Posterior cingulate gyrus (tissue), 11 donors: ENCODE measurements at regions not wholly inside any gene's neighbourhood (a gene's known extent, or its start where the extent isn't known, plus 50 kb on each side); places are given as distances from the start of the nearest gene placed in this dataset.
A peak's percentile ranks its signal among the peaks of the same experiment; 100 is the strongest.
"Not testable (repeated sequence)": the region's sequence is repeated elsewhere in the genome, so short reads cannot be mapped to it uniquely, and the experiment has no call there.

Source experiments
- DNase-seq, 10 donors: peaks; one replicate each; pipeline versions ENCODE4 v3.0.0 to v3.0.0-alpha.2; 2020 to 2021; ENCODE audit warnings: mixed read lengths in 3 of 10
- intact Hi-C: fragments of 100-400 bp; cut with DNase I; formaldehyde crosslinking; loops from one replicate; pipeline ENCODE4 v1.15.1; 2023

DNA sequence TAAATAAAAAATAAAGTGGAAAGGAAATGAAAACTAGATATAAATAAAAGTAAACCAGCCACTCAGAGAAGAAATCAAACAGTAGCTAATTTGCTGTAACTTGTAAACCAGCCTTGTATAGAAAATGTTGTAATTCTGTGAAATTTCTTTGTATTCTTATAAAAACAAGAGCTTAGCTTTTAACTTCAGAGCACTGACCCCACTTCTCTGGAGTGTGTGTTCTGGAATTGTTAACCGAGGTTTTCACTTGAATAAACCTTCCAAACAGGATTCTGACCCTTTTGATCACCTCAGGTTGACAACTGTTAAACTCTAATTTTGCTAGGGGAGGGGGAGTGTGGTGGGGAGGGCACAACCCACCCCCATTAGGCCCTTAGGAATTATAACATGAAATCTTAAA lies 151.9 kb upstream of the TRIM24 start:
- intact Hi-C loops: no loop called here

DNA sequence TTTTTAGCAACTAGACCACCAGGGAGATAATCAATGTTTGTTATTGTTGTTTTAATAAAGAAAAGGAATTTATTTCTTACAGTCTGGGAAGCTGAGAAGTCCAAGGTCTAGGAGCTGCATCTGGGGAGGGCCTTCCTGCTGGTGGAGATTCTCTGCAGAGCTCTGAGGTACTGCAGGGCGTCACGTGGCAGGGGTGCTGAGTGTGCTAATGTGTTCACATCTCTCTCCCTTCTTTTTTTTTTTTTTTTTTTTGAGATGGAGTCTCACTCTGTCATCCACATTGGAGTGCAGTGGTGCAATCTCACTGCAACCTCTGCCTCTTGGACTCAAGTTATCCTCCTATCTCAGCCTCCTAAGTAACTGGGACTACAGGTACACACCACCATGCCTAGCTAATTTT lies 150.9 kb upstream of the TRIM24 start:
- no peak for DNase-seq
- intact Hi-C loops: no loop called here

More for the DNA sequence above, 151.9 kb upstream of the TRIM24 start:
- DNase-seq: no peak

DNA sequence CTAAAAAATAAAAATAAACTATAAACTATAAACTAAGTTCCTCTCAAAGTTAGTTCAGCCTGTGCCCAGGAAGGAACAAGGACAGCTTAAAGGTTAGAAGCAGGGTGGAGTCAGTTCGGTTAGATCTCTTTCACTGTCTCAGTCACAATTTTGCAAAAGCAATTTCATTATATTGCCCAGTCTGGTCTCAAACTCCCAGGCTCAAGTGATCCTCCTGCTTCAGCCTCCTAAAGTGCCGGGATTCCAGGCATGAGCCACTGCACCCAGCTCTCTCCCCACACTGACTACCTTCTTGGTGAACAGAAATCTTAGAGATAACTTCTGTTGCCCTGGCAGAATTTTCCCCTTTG lies 146.3 kb upstream of the TRIM24 start:
- intact Hi-C loops: no loop called here

DNA sequence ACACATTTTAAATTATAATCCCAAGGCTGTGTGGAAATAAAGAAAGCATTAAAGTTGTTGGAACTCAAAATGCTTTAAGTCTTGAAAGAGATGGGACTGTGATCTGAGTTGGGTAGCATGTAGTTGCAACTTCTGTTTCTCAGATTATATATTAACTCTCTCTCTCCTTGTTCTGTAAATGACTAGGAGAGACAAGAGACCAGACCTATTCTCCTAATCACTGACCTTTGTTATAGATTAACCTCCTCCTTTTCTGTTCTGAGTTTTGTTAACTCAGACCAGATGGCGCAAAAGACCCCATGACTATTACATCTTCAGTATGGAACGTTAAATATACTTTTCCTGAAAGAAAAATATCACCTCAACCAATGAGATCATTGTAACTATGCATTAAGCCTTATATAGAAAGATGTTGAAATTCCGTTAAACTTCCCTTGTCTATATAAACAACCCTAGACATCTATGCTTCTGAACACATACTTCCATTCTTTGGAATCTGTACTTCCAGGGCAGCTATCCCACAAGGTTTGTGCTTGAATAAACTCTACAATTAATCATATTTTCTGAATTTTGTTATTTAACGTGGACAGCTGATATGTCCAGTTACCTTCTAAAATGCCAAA lies 143.5 kb upstream of the TRIM24 start:
- no peak for DNase-seq
- intact Hi-C loops: no loop called here

More for the DNA sequence above, 146.3 kb upstream of the TRIM24 start:
- no peak for DNase-seq

DNA sequence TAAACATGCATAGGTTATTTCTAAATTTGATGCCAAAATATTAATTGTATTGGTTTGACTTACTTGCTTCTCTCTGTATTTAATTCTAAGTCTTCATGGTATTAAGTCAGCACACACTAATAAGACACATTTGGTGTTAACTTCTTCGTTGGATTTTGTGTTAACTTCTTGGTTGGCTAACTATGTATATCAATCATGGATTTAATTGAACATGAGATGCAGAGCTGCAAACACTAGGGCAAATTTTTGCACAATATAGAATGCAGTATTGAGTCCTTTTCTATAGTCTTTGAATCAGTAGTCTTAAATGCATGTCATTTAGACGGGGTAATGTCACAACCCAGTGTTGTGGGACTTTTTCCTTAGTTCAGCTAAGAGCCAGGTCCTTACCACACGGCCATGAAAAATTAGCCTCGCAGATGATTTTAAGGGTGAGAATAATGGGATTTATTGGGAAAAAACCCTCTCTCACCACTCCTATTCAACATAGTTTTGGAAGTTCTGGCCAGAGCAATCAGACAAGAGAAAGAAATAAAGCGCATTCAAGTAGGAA lies 142.9 kb upstream of the TRIM24 start:
- DNase-seq: no peak
- intact Hi-C loops: no loop called here

DNA sequence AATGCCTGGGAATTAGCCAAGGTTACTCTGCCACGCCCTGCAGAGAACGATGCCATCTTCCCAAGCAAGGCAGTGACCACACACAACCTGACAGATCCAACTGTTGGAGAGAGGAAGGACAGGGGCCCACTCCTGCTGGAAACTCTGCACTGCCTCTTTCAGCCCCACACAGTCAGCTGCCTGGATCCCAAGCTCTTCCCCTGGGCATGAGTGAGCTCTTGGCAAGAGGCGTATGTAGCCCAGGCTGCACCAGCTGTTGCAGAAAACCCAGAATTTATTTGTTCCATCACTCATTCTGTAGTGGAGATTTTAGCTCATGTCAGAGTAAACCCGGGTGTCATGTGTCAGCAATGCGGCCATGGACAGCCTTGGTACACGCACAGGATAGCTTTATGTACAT lies 135.1 kb upstream of the TRIM24 start:
- peak in 1 of 10 donors; percentile 2 for DNase-seq
- intact Hi-C loops: no loop called here

DNA sequence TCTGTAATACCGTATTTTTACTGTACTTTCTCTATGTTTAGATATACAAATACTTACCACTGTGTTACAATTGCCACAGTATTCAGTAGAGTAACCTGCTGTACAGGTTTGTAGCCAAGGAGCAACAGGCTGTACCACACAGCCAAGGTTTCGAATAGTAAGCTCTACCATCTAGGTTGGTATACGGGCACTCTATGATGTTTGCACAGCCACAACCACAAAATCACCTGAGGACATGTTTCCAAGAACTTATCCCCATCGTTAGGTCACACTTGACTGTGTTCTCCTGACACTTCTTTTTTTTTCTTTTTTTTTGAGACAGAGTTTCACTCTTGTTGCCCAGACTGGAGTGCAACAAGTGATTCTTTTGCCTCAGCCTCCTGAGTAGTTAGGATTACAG lies 134.6 kb upstream of the TRIM24 start:
- intact Hi-C loops: no loop called here
- DNase-seq: no peak

DNA sequence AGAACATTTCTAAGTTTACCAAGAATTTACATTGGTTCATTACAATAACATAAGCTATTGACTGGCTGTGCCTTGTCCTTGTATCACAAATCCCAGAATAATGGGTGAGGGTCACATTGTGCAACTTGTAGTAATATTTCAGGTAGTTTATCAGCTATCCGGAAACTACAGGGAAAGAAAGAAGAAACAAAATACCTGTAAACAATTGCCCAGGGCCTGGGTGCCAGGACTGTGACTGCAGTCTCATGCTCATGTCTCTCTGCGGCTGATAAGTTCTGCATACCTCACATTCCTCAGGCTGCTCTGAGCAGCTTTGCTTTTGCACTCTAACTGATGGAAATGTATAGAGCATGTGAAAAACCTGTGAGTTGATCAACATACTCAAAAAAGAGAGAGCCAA lies 131.8 kb upstream of the TRIM24 start:
- DNase-seq: no peak
- intact Hi-C loops: no loop called here

DNA sequence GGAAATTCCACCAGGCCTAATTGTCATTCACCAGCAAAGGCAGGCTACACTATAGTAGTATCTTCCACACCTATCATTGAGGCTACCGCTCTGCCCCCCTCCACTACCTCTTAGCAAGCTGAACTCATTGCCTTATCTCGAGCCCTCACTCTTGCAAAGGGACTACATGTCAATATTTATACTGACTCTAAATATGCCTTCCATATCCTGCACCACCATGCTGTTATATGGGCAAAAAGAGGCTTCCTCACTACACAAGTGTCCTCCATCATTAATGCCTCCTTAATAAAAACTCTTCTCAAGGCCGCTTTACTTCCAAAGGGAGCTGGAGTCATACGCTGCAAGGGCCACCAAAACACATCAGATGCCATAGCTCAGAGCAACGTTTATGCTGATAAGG lies 127.2 kb upstream of the TRIM24 start:
- DNase-seq, intact Hi-C loops: not testable (repeated sequence)

DNA sequence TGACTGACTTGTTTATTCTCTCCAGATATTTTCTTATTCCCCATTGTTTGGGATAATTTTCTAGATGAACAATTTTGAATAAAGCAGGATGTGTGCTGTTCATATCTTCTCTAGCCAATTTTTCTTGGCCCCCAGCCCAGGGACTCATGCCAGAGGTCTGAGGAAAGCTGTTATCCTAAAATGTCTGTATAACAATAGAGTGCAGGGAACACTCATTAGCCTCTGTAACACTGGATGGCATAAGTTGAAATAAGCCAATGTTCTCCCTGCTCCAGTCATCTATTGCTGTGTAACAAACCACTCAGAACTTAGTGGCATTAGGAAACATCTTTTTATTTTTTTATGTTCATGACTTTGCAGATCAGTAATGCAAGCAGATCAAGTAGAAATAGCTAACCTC lies 121.7 kb upstream of the TRIM24 start:
- intact Hi-C loops: no loop called here
- DNase-seq: no peak

DNA sequence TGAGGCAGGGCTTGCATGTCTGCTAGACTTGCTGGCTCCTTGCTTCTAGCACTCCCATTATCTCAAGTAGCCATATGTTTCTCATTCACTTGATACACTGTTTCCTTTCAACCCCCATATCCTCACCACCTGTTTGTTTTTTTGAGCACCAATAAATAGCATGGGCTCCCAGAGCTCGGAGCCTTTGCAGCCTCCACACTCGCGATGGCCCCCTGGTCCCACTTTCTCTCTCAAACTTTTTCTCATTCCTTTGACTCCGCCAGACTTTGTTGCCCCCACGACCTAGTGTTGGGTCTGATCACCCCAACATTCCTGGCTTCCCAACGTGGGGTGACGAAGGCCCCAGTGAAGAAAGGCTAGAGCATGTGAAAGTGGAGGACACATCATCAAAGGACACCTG lies 120.8 kb upstream of the TRIM24 start:
- intact Hi-C loops, DNase-seq: not testable (repeated sequence)

DNA sequence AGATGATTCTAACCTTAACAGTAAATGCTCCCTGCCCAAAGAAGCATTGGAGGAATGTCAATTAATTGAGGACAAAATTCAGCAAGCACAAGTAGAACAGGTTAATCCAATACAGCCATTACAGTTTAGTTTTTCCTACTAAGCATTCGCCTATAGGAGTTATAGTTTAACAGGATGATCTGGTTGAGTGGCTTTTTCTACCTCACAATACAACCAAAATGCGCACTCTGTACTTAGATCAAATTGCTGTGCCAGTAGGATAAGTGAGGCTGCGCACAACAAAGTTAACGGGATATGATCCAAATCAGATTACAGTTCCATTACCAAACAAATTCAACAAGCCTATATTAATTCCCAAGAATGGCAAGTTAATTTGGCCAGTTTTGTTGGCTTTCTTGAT lies 117.1 kb upstream of the TRIM24 start:
- no peak for DNase-seq
- intact Hi-C loops: no loop called here

DNA sequence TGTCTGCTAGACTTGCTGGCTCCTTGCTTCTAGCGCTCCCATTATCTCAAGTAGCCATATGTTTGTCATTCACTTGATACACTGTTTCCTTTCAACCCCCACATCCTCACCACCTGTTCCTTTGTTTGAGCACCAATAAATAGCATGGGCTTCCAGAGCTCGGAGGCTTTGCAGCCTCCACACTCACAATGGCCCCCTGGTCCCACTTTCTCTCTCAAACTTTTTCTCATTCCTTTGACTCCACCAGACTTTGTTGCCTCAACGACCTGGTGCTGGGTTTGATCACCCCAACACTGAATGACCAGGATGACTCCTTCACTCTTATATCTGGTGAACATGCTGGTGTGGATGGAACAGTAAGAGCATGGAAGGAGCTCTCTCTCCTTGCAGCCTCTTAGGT lies 114.5 kb upstream of the TRIM24 start:
- no peak for DNase-seq
- intact Hi-C loops: no loop called here

DNA sequence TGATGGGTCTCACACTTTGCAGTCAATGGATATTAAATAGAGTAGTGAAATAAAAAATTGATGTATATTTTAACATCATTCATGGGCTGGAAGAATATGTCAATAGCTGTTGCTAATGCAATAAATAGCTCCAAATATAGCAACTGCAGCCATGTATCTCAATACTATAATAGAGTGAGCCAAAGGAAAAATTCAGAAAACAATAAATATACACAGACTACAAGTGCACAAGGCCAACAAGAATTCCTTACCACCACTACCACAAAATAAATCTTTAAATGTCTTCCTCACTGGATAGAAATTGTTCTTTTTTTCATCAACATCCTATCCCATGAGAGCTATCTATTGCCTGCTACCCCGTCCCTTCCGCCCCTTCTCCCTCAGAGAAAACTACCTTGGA lies 113.1 kb upstream of the TRIM24 start:
- intact Hi-C loops: no loop called here
- DNase-seq: no peak

DNA sequence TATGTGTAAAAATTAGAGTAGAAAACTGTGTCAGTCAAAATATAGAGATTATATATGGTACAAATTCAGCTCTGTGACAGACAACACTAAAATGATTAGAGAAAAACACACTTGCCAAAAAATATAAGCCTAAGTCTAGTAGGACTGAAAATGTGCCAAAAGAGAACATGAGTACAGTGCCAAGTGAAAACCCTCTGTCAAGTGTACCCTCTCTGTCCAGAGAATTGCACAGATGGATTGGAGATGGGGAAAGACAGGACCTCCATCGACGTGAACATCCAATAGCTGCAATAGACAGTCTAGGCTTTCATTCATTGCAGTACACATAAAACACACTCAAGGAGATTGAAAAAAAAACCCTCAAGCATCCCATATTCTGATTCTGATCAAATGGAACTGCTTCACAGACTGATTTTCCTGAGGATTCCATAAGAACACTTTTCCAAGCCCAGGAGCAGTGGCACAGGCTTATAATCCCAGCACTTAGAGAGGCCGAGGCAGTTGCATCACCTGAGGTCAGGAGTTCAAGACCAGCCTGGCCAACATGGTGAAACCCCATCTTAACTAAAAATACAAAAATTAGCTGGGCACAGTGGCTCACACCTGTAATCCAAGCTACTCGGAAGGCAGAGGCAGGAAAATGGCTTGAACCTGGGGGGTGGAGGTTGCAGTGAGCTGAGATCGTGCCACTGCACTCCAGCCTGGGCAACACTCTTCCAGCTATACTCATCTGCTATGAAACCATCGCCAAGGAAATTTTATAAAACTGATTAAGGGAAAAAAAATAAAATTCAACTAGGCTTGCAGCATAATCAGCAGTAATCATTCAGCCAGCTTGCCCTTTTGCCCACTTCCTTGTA lies 110.0 kb upstream of the TRIM24 start:
- no peak for DNase-seq
- intact Hi-C loops: no loop called here

DNA sequence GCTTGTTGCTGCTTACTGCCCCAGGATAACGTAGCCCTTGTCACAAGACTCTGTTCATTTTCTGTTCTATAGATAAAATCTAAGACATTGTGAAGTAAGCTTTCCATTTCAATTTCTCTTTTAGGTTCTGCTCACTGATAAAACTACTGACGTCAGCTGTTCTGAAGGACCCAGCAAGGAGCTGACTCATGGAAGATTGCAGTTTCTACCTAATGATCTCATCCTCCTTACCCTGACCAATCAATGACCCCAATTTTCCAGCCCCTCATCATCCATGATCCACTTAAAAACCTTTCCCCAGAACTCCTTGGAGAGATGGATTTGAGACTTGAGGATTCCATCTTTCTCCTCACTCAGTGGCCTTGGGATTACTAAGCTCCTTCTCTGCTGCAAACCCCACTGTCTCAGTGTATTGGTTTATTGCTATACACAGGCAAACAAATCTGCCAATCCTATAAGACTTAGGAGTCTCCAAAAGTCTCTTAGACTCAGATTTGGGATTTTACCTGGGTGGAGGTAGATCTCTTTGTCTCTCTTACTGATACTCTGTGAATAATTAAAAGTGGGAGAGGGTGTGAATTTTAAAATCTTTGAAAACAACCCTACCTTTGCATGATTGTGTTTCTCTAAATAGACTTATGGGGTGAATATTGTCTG lies 109.2 kb upstream of the TRIM24 start:
- intact Hi-C loops: no loop called here

DNA sequence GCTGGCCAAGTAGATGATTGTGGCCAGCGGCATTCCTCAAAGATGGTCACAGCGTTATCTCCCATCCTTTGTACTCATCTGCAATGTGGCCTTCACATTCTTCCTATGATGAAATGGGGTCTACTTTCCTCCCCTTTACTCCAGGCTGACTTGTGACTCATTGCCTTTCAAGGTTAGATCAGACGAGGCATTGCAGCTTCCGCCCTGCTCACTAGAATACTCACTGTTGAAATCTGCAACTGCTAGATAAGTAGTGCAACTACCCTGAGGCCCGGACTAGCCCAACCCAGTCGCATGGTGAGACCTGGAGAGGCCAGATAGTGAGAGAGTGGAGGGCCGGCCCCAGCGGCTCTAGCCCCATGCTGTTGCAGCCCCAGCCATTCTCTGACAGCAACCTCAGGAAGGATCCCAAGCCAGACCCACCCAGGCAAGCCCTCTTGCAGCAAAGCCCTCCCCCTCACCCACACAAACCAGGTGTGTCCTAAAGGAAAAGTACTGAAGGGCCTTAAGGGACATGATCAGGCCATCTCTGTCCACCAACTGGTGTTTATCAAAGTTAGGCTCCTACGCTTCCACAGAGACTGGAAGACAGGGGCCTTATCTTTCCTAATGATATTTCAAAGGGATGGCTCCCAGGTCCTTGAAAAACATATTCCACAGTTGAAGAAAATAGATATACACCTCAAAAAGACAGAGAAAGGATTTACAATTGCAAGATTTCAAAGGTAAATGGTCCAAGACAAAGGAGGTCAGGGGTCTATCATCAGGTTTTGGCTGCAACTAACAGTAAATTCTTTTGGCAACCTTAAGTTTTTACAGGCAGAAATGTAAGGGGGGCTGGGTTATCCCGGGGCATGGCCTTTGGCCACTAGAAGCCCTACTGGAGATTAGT lies 107.2 kb upstream of the TRIM24 start:
- intact Hi-C loops: no loop called here
- peak in 1 of 10 donors; percentile 74 for DNase-seq

More for the DNA sequence above, 109.2 kb upstream of the TRIM24 start:
- DNase-seq: no peak

DNA sequence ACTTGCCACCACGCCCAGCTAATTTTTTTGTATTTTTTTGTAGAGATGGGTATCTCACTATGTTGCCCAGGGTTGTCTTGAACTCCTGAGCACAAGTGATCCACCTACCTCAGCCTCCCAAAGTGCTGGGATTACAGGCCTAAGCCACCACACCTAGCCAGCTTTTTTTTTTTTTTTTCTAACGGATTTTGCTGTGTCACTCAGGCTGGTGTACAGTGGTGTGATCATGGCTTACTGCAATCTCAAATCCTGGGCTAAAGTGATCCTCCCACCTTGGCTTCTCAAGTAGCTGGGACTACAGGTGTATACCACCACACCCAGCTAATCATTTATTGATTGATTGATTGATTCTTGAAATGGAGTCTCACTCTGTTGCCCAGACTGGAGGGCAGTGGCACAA lies 106.0 kb upstream of the TRIM24 start:
- intact Hi-C loops: no loop called here
- DNase-seq: no peak

DNA sequence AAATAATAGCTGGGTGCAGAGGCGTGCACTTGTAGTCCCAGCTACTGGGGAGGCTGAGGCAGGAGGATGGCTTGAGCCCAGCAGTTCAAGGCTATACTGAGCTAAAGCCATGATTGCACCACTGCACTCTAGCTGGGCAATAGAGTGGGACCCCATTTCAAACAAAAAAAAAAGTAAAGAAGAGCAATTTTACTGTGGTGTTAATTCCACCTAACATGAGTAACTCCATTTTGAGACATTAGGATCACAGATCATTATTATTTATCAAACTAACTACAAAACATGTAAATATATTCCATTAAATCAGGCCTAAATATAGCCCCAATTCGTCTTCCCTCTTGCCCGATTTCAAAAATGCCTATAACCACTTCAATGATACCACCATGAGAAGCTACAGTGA lies 104.8 kb upstream of the TRIM24 start:
- DNase-seq: no peak
- intact Hi-C loops: no loop called here

DNA sequence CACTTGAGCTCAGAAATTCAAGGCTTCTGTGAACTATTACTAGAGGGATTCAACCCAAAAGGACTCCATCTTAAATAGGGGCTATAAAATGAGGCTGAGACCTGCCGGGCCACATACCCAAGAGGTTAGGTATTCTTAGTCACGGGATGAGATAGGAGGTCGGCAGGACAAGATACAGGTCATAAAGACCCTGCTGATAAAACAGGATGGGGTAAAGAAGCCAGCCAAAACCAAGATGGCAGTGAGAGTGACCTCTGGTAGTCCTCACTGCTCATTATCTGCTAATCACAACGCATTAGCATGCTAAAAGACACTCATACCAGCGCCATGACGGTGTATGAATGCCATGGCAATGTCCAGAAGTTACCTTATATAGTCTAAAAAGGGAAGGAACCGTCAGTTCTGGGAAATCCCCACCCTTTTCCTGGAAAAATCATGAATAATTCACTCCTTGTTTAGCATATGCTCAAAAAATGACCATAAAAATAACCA lies 101.2 kb upstream of the TRIM24 start:
- DNase-seq: no peak
- intact Hi-C loops: no loop called here
